ENCODE measurements at regions not wholly inside any gene's neighbourhood (a gene's known extent, or its start where the extent isn't known, plus 50 kb on each side); places are given as distances from the start of the nearest gene placed in this dataset.

DNA sequence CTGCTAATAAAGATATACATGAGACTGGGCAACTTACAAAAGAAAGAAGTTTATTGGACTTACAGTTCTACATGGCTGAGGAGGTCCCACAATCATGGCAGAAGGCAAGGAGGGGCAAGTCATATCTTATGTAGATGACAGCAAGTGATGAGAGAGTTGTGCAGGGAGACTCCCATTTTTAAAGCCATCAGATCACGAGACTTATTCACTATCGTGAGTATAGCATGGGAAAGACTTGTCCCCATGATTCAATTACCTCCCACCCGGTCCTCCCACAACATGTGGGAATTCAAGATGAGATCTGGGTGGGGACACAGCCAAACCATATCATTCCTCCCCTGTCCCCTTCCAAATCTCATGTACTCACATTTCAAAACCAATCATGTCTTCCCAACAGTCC lies 50.9 kb upstream of the GRID2 start:
- ChIA-PET POLR2A (no interaction called here), CTCF (no interaction called here)
- Mint-ChIP-seq H3K27ac (no peak overlapping the region), H3K4me1 (no peaks in the 10 kb centered on the region), H3K9me3 (peaks cover 5 to 24% (median 17%) of the 10 kb centered on the region in 5 donors), H3K4me3 (no peak overlapping the region), H3K27me3 (no peaks in the 10 kb centered on the region), H3K36me3 (no peaks in the 10 kb centered on the region)
- Histone ChIP-seq H3K9me3 (ENCODE audit: low read length) (no peaks in the 10 kb centered on the region), H3K27ac (ENCODE audit: low read depth, low read length) (no peak overlapping the region), H3K4me3 (ENCODE audit: low read length) (no peak overlapping the region), H3K27me3 (ENCODE audit: insufficient read depth, low read length, poor library complexity, severe bottlenecking) (no peaks in the 10 kb centered on the region), H3K36me3 (ENCODE audit: insufficient read depth, low read length) (no peaks in the 10 kb centered on the region), H3K4me1 (ENCODE audit: insufficient read depth, low read length) (no peaks in the 10 kb centered on the region)
- no peak for DNase-seq

GRCh38 chr4:92253550-92253949 lies 50.2 kb upstream of the GRID2 start:
- H3K4me3 Mint-ChIP-seq = no peak overlapping the region
- H3K27ac Mint-ChIP-seq = no peak overlapping the region
- Histone ChIP-seq H3K27ac (ENCODE audit: low read depth, low read length) (no peak overlapping the region), H3K4me1 (ENCODE audit: insufficient read depth, low read length) (no peaks in the 10 kb centered on the region), H3K36me3 (ENCODE audit: insufficient read depth, low read length) (no peaks in the 10 kb centered on the region), H3K4me3 (ENCODE audit: low read length) (no peak overlapping the region), H3K27me3 (ENCODE audit: insufficient read depth, low read length, poor library complexity, severe bottlenecking) (no peaks in the 10 kb centered on the region), H3K9me3 (ENCODE audit: low read length) (no peaks in the 10 kb centered on the region)
- DNase-seq = no peak
- H3K27me3 Mint-ChIP-seq = no peaks in the 10 kb centered on the region
- CTCF ChIA-PET = no interaction called here
- no peaks in the 10 kb centered on the region for H3K4me1 Mint-ChIP-seq
- H3K36me3 Mint-ChIP-seq = no peaks in the 10 kb centered on the region
- peaks cover 5 to 28% (median 17%) of the 10 kb centered on the region in 5 donors for H3K9me3 Mint-ChIP-seq
- POLR2A ChIA-PET = no interaction called here

Measured in CD8-positive, alpha-beta memory T cell (primary cell).